Body of pancreas (tissue), 4 donors: ENCODE measurements at regions not wholly inside any gene's neighbourhood (a gene's known extent, or its start where the extent isn't known, plus 50 kb on each side); places are given as distances from the start of the nearest gene placed in this dataset.

Source experiments
- ATAC-seq: fragments of 150-250 bp; one replicate; pipeline ENCODE4 v1.9.1; 2016
- DNase-seq, 4 donors: peaks; one replicate each; pipeline ENCODE4 v3.0.0-alpha.2; 2019
- H3K27ac ChIP-seq, 4 donors: fragments of 200-600 bp; sonication (generic); 1 replicate in 3 of 4; 2 replicates in 1 of 4; pipeline versions ENCODE4 v1.5.1 to v1.6.1; 2016 to 2019; ENCODE audit warnings: mild to moderate bottlenecking in 1 of 4, mixed read lengths in 1 of 4, moderate library complexity in 1 of 4
- H3K27me3 ChIP-seq, 2 donors: fragments of 200-600 bp; sonication (generic); one replicate each; pipeline ENCODE4 v1.6.0; 2016; ENCODE audit warnings: mild to moderate bottlenecking in 1 of 2
- H3K36me3 ChIP-seq, 2 donors: fragments of 200-600 bp; sonication (generic); replicated peaks in 1 of 2; 2 replicates each; pipeline ENCODE4 v1.5.1; 2016; ENCODE audit warnings: low read depth in 2 of 2; ENCODE audit not compliant: insufficient read depth in 1 of 2
- H3K4me1 ChIP-seq: fragments of 200-600 bp; sonication (generic); one replicate; pipeline ENCODE4 v1.6.0; 2016
- H3K4me3 ChIP-seq, 2 donors: fragments of 200-600 bp; sonication (generic); 1 replicate in 1 of 2; 2 replicates in 1 of 2; pipeline ENCODE4 v1.5.1; 2016 to 2019
- H3K9me3 ChIP-seq, 3 donors: fragments of 200-600 bp; sonication (generic); 1 replicate in 2 of 3; 2 replicates in 1 of 3; pipeline ENCODE4 v1.5.1; 2016
- POLR2A ChIP-seq, 3 donors: fragments of 450-650 bp; IDR thresholded peaks; one replicate each; pipeline ENCODE4 v1.6.1; 2016; ENCODE audit warnings: antibody characterized with exemption in 3 of 3, mild to moderate bottlenecking in 2 of 3
- WGBS, 2 donors: methylation state at CpG; one replicate each; pipeline ENCODE4 v1.1.5; 2017; 5-methylcytosine and 5-hydroxymethylcytosine counted together
- intact Hi-C: fragments of 100-400 bp; cut with DNase I; formaldehyde crosslinking; loops from one replicate; pipeline ENCODE4 v1.15.1; 2023
- TF ChIP-seq, protein P1 (sequence below), 7 experiments: fragments of 450-650 bp in 4 of 7; fragments of 200-600 bp in 3 of 7; sonication (generic) in 3 of 7; IDR thresholded peaks; one replicate each; pipeline ENCODE4 v1.5.1; 2016 to 2019; ENCODE audit warnings: antibody characterized with exemption in 7 of 7

DNA sequence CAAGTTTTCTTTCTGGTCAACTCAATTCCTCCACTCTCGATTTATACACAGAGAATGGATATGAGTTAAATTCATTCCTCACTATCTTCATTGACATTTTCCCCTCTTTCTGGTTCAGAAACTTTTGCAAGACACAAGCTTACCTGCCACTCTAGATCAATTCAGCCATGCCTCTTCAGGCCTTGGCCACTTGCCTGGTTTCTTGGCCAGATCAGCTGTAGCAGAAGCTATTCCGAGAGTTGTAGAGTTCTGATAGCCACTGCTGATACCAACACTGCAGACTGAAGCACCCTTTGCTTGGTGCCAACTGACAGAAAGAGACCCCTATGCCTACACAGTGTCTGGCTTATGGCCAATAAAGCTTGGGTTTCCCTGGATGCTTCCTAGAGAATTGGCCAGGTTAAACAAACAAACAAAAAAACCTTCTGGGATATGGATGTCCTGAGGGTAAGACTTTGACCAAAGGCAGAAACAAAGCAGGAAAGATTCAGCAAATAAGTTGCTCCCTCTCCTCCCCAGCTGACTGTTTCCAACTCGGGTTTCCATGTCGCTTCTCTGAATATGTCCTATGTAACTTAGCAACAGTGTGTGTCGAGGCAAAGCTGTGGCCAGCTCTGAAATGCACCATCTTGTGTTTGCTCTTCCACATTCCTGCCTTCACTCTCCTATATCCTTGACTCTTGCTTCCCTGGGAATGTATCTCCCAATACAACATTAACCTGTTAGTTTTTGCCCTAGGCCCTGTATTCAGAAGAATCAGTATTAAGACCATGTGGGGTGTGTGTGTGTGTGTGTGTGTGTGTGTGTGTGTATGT is 521.6 kb downstream of the EPHA3 start:
- DNase-seq (peak in 2 of 4 donors; percentile 16 to 19), ATAC-seq (no peak)
- no peaks in the 10 kb centered on the region for H3K27me3 ChIP-seq
- H3K4me1 ChIP-seq: no peaks in the 10 kb centered on the region
- 40 to 45% methylated on average over 5 of the region's 5 CpGs for WGBS, 2 donors
- intact Hi-C loops: no loop called here
- H3K4me3 ChIP-seq: no peak overlapping the region
- H3K36me3 ChIP-seq: no peaks in the 10 kb centered on the region
- H3K27ac ChIP-seq: no peak overlapping the region
- no peaks in the 10 kb centered on the region for H3K9me3 ChIP-seq
- TF ChIP-seq POLR2A (IDR thresholded peaks at IDR 0.05): no peak
- TF ChIP-seq, protein P1, sequence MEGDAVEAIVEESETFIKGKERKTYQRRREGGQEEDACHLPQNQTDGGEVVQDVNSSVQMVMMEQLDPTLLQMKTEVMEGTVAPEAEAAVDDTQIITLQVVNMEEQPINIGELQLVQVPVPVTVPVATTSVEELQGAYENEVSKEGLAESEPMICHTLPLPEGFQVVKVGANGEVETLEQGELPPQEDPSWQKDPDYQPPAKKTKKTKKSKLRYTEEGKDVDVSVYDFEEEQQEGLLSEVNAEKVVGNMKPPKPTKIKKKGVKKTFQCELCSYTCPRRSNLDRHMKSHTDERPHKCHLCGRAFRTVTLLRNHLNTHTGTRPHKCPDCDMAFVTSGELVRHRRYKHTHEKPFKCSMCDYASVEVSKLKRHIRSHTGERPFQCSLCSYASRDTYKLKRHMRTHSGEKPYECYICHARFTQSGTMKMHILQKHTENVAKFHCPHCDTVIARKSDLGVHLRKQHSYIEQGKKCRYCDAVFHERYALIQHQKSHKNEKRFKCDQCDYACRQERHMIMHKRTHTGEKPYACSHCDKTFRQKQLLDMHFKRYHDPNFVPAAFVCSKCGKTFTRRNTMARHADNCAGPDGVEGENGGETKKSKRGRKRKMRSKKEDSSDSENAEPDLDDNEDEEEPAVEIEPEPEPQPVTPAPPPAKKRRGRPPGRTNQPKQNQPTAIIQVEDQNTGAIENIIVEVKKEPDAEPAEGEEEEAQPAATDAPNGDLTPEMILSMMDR (IDR thresholded peaks at IDR 0.05): no peak

DNA sequence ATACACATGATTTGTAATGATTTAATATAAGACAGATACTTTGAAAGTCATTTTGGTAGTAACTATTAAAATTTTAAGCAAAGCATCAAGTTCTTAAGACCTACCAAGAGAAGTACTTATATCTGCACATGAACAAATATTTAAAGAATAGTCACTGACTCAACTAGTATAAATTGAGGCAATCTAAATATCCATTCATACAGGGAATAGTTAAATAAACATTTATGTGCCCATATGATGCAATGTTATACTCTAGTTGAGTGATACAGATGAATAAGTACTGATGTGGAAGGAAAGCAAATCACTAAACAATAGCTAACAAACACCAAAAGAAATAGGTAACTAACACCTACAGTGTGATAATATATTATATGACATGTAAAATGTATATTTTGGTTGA is 527.7 kb downstream of the EPHA3 start:
- no peak for ATAC-seq
- intact Hi-C loops: no loop called here
- Histone ChIP-seq H3K27ac (no peak overlapping the region), H3K27me3 (no peaks in the 10 kb centered on the region), H3K36me3 (no peaks in the 10 kb centered on the region), H3K9me3 (no peaks in the 10 kb centered on the region), H3K4me3 (no peak overlapping the region), H3K4me1 (no peaks in the 10 kb centered on the region)
- DNase-seq: no peak
- TF ChIP-seq, protein P1 (IDR thresholded peaks at IDR 0.05): no peak
- no peak for TF ChIP-seq POLR2A (IDR thresholded peaks at IDR 0.05)

DNA sequence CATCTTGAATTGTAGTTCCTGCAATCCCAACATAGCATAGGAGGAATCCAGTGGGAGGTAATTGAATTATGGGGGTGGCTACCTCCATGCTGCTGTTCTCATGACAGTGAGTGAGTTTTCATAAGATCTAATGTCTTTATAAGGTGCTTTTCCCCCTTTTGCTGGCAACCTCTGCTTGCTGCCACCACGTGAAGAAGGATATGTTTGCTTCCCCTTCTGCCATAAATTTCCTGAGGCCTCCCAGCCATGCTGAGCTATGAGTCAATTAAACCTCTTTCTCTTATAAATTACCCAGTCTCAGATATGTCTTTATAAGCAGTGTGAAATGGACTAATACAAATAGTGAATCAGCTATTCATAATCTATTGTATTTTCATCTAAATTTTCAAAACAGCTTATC is 537.3 kb downstream of the EPHA3 start:
- no peaks in the 10 kb centered on the region for H3K4me1 ChIP-seq
- intact Hi-C loops: no loop called here
- H3K36me3 ChIP-seq: no peaks in the 10 kb centered on the region
- WGBS, 2 donors: 25 to 55% methylated on average over 1 of the region's 1 CpG
- H3K27ac ChIP-seq: no peak overlapping the region
- no peak overlapping the region for H3K4me3 ChIP-seq
- ATAC-seq (no peak), DNase-seq (no peak)
- no peaks in the 10 kb centered on the region for H3K9me3 ChIP-seq
- TF ChIP-seq POLR2A (IDR thresholded peaks at IDR 0.05): no peak
- no peaks in the 10 kb centered on the region for H3K27me3 ChIP-seq

DNA sequence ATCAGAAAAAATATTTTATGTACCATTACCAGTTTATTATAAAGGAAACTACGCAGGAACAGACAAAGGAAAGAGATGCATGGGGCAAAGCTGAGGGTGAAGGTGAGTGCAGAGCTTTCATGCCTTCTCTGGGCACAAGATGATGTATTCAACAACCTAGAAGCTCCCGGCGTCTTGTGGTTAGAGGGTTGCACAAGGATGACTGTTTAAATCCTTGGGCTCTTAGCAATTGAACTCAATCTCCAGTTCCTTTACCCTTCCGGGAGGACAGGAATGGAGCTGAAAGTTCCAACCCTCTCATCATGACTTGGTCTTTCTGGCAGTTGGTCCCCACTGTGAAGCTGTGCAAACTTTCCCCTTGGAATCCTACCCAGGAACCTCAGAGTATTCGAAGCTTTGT is 542.0 kb downstream of the EPHA3 start:
- Histone ChIP-seq H3K9me3 (no peaks in the 10 kb centered on the region), H3K36me3 (no peaks in the 10 kb centered on the region), H3K4me1 (no peaks in the 10 kb centered on the region), H3K27me3 (no peaks in the 10 kb centered on the region), H3K27ac (no peak overlapping the region), H3K4me3 (no peak overlapping the region)
- WGBS, 2 donors: 75 to 85% methylated on average over 5 of the region's 5 CpGs
- TF ChIP-seq, protein P1 (IDR thresholded peaks at IDR 0.05): no peak
- DNase-seq (no peak), ATAC-seq (no peak)
- intact Hi-C loops: no loop called here

DNA sequence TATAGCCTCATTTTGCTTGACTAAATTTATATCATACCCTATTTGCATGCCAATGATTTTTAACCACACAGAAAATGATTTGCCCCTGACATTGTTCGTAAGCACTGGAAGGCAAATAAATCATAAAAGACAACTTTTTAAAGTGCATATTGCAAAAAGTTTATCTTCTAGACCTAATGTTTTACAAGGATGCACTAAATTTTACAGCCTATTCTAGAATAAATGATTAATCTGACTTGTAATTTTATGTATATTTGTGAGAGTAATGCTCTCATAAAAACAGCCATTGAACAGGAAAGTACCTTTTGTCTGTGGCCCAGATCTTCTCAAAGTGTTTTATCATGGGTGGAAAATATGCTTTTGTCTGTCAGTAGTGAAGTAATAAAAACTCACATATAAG is 546.6 kb downstream of the EPHA3 start:
- intact Hi-C loops: no loop called here
- Histone ChIP-seq H3K4me1 (no peaks in the 10 kb centered on the region), H3K9me3 (no peaks in the 10 kb centered on the region), H3K27ac (no peak overlapping the region), H3K27me3 (no peaks in the 10 kb centered on the region), H3K4me3 (no peak overlapping the region), H3K36me3 (no peaks in the 10 kb centered on the region)
- 41% methylated on average over 1 of the region's 1 CpG for WGBS, 2 donors
- TF ChIP-seq POLR2A (IDR thresholded peaks at IDR 0.05): no peak
- TF ChIP-seq, protein P1 (IDR thresholded peaks at IDR 0.05): no peak
- ATAC-seq: no peak
- no peak for DNase-seq
